EH (cell line): ENCODE measurements at regions not wholly inside any gene's neighbourhood (a gene's known extent, or its start where the extent isn't known, plus 50 kb on each side); places are given as distances from the start of the nearest gene placed in this dataset.

Experiments
- DNase-seq: peaks from one replicate; pipeline ENCODE4 v3.0.0-alpha.2; 2015; ENCODE audit warnings: low read depth

DNA sequence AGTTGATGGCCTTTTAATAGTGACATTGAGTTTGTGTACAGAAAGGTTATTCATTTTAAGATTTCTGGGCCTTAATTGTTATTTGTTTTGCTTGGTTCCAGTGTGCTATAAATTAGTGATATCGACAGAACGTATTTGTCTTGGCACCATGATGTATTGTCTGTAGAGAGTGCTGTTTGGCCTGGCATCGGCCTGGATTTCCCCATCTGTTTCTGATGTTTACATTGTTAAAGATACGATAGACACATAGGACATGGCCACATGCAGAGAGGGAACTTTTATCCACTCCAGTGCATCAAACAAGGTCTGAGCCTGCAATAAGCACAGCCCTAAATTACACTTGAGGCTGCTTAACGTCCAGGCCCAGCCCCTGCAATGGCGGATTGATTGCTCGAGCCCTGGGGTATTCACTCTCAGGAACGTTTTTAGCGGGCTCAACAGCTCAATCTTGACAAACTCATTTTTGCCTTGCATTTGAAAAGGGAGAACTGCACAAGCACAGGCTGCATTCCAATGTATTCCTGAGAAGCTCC is 144.7 kb downstream of the SLC4A3 start:
- no peak for DNase-seq

- no peak for DNase-seq
Observed at GRCh38 chr2:219772697-219773096, 145.3 kb downstream of the SLC4A3 start.

DNA sequence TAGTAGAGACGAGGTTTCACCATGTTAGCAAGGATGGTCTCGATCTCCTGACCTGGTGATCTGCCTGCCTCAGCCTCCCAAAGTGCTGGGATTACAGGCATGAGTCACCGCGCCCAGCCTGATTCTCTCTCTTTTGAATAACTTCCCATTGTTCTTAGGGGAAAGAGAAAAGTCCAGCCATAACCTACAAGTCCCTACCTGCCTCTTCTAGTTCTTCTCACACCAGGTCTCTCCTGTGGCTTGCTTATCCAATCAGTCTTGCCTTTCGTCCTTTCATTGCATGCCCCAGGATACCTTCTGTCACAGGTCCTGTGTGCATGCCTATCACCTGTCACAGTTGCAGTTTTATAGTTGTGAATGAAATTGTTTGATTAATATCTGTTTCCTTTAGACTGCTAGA is 148.1 kb downstream of the SLC4A3 start:
- no peak for DNase-seq

DNA sequence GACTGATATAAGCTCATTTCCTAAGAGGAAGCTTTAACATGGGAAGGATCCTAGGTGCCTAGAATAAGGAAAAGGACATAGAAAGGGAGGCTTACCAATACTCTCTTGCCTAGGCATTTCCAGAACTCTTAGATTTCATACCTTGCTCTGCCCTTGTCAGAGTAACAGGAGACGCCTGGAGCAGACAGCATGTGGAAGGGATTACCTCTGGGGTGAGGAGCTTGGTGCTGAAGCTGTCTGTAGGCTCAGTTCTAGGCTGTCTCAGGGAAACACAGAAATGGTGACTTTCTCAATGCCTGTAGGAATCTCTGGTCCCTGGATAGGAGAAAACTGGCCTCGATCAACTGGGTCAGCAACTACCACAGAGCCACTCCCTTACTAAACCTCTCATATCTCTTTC is 150.0 kb downstream of the SLC4A3 start:
- no peak for DNase-seq

GRCh38 chr2:219778189-219778588 is 150.8 kb downstream of the SLC4A3 start:
- DNase-seq, result no peak

GRCh38 chr2:219782737-219783348 is 155.4 kb downstream of the SLC4A3 start:
- peak; percentile 2 for DNase-seq

- peak; percentile 43 for DNase-seq
Observed at GRCh38 chr2:219783359-219783975, 156.0 kb downstream of the SLC4A3 start.

- DNase-seq, result no peak
Observed at GRCh38 chr2:219784178-219784577, 156.7 kb downstream of the SLC4A3 start.

DNA sequence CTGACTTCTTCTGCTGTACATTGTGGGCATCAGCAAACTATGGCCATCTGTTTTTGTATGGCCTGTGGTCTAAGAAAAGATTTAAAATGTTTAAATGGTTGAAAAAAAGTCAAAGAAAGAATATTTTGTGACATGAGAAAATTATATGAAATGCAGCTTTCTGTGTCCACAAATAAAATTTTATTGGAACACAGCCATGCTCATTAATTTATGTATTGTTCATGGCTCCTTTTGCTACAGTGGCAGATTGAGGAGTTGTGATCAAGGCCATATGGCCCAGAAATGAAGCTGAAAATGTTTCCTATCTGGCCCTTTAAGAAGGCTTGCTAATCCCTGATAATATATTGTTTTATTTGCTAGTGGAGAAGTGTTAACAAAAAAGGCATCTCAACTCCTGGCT is 162.0 kb downstream of the SLC4A3 start:
- DNase-seq, result no peak

DNA sequence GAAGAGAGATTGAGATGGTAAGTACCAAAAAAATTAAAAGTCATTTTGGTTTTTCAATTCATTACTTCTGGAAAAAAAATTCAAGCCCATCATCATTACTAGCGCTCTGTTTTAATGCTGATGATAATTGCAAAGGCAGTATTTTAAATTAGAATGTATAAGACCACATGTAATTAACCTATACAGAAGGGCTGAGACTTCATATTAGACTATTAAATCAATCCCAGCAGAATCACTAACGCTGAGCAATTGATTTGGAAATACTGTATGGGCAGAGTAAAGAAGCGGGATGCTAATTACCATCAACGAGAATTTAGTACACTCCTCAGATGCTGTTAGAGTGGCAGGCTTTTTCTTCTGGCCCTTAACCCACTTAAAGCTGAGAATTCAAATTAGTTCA is 165.0 kb downstream of the SLC4A3 start:
- no peak for DNase-seq

DNA sequence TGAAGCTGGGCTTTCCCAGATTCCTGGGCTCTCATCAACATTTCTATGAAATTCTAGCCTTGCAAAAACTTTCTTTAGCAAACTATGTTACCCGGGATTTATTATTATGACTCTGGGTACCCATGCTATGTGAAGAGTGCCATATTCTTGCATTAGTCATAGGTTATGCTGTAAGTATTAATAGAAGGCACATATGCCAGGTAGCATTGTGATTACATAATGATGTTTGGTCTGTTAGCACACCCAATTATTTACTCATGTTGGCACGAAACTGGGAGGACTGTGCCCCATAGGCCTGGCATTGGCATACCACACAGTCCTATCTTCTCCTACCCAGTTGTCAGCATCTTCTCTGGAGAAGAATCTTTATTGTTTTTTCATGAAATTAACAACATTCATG is 171.0 kb downstream of the SLC4A3 start:
- no peak for DNase-seq

DNA sequence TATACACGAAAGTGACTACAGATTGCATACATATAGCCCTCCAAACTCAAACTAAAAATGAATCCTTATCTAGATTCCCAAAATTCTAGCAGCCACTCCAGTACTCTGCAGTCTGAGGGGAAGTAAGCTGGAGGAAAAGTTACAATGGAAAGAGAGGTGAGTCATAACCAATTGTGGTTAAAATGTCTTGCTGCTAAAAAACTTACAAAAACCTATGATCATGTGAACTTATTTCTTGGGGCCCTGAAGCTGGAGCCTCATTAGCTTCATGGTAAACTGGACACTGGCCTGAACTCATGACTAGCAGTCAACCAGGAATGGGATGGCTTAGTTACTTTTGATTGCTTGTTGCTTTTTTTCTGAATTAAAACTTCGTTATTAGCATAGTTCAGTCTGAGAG is 175.9 kb downstream of the SLC4A3 start:
- peak; percentile 64 for DNase-seq

DNA sequence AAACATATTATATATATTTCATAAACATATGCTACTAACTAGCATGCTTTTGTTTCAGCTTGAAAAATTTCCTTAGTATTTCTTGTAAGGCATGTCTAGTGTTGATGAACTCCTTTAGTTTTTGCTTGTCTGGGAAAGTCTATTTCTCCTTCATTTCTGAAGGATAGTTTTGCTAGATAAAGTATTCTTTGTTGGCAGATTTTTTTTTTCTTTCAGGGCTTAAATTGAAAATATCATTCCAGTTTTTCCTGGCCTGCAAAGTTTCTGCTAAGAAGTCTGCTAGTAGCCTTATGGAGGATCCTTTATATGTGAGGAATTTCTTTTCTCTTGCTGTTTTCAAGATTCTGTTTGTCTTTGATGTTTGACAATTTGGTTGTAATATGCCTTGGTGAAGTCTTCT is 183.5 kb downstream of the SLC4A3 start:
- DNase-seq, result no peak

DNA sequence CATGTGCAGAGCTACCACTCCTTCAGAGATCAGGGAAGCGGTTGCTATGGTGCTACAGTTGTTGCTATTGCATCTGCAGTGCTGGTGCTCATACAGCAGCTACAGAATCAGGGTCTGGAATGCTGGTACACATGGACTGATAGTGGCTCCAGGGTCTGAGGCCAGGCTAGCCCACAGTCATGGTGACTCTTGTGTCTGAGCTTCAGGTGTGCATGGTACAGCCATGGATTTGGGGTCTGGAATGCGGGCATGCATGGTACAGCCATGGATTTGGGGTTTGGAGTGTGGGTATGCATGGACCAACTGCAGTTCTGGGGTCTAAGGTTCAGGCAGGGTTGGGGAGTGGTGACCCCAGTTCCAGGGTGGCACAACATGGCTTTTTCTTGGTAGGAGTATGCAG is 185.2 kb downstream of the SLC4A3 start:
- no peak for DNase-seq

DNA sequence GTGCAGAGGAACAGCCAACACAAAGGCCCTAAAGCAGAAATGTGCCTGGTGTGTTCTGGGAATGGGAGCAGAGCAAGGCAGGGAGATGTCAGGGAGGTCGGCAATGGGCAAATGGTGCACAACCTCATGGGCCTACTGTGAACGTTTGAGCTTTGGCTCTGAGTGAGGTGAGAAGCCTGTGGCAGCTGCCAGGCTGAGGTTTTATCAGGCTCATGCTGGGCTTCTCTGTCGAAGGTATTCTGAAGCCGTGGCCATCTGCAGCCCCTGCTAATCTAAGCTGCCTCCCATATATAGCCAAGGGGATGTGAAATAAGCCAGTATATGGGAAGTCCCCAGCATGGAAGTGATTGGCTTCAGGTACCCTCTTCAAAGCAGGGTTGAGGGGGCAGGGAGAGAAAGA is 193.3 kb downstream of the SLC4A3 start:
- no peak for DNase-seq

GRCh38 chr2:219823574-219823973 is 196.1 kb downstream of the SLC4A3 start:
- no peak for DNase-seq

DNA sequence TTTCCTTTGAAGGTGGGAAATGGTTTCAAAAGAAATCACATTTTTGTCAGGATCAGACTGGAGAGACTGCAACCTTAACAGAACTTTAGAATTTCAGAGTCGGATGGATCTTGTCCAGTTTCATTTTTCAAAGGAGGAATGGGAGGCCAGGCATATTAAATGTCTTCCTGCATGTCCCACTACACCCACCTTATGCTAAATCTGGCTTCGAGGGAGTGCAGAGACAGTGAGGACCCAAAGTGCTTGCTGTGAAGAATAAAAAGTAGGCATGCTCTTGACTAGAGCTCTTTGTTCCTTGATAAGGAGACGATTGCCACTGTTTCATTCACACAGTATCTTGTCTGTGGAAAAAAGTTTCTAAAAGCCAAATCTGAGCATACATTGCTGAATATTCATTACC is 197.6 kb downstream of the SLC4A3 start:
- no peak for DNase-seq

- DNase-seq, result no peak
Observed at GRCh38 chr2:219828127-219828526, 200.7 kb downstream of the SLC4A3 start.

- DNase-seq, result no peak
Observed at GRCh38 chr2:219829667-219830352, 202.4 kb downstream of the SLC4A3 start.

DNA sequence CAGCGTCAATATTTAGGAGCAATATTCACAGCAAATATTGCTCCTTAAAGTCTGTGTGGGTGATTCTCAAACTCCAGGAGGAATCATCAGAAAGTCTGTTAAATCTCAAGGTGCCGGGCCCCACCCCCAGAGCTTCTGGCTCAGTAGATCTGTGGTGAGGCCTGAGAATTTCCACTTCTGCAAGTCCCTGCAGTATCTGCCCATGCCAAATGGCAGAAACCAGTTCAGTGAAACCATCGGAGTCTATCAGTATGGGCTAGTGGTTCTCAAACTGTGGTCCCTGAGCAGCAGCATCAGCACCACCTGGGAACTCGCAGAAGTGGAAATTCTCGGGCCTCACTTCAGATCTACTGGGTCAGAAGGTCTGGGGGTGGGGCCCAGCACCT is 202.9 kb downstream of the SLC4A3 start:
- no peak for DNase-seq

DNA sequence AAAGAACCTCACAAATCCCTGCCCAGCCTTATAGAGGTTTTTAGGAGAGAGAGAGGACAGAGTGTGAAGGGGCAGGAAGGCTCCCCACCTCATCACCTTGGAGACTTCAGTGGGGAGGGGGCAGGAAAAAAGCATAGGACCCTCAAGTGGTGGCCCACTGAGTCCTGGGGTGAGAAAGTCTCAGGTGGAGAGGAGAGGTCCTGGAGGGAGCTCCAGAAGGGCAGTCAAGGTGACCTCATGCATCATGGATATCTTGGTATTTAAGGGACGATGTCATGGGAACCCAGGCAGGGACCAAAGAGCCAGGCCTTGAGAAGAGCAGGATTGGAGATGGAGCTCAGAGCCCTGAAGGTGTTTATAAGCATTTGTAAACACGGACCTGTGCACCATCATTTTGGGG is 204.5 kb downstream of the SLC4A3 start:
- no peak for DNase-seq

DNA sequence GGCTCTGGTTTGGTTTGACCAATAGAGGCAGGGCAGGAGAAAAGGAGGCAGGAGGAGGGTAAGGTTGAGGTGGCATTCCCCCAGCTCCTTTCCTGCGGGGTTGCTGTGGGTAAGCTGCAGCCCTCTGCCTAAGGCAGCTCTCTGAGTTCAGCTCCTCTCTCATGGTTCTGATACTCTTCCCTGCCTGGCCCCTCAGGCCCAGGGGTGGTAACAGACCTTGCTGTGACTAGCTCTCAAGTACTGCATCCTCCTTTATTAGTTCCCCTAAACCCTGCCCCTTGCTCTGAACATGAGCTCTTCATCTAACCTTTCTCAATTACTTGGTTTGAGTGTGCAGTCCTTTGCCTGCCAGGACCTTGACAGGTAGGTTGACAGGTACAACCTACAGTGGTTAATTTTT is 205.5 kb downstream of the SLC4A3 start:
- no peak for DNase-seq

- no peak for DNase-seq
Observed at GRCh38 chr2:219835493-219835892, 208.1 kb downstream of the SLC4A3 start.
